ENCODE measurements at regions not wholly inside any gene's neighbourhood (a gene's known extent, or its start where the extent isn't known, plus 50 kb on each side); places are given as distances from the start of the nearest gene placed in this dataset.

- no peak for DNase-seq
Measured at GRCh38 chr5:67494186-67494855, 297.7 kb upstream of the CD180 start.

GRCh38 chr5:67493676-67494075, 297.1 kb upstream of the CD180 start:
- peak; percentile 15 for DNase-seq

- DNase-seq: no peak
Measured at GRCh38 chr5:67490543-67491321, 294.1 kb upstream of the CD180 start.

- no peak for DNase-seq
Measured at GRCh38 chr5:67488885-67489284, 292.3 kb upstream of the CD180 start.

- DNase-seq: no peak
Measured at GRCh38 chr5:67487862-67488261, 291.3 kb upstream of the CD180 start.

- DNase-seq: no peak
Measured at GRCh38 chr5:67483453-67484030, 286.9 kb upstream of the CD180 start.

GRCh38 chr5:67481362-67481761, 284.8 kb upstream of the CD180 start:
- no peak for DNase-seq

GRCh38 chr5:67478337-67478736, 281.7 kb upstream of the CD180 start:
- no peak for DNase-seq

GRCh38 chr5:67476995-67477394, 280.4 kb upstream of the CD180 start:
- no peak for DNase-seq

GRCh38 chr5:67476531-67476930, 279.9 kb upstream of the CD180 start:
- no peak for DNase-seq

- no peak for DNase-seq
Measured at GRCh38 chr5:67475489-67475888, 278.9 kb upstream of the CD180 start.

- DNase-seq: no peak
Measured at GRCh38 chr5:67474597-67475238, 278.1 kb upstream of the CD180 start.

- no peak for DNase-seq
Measured at GRCh38 chr5:67467110-67467509, 270.5 kb upstream of the CD180 start.

GRCh38 chr5:67465537-67466207, 269.1 kb upstream of the CD180 start:
- DNase-seq: no peak

- no peak for DNase-seq
Measured at GRCh38 chr5:67462147-67462546, 265.5 kb upstream of the CD180 start.

GRCh38 chr5:67459253-67459652, 262.7 kb upstream of the CD180 start:
- DNase-seq: no peak

GRCh38 chr5:67455970-67456369, 259.4 kb upstream of the CD180 start:
- DNase-seq: no peak

GRCh38 chr5:67454957-67455561, 258.5 kb upstream of the CD180 start:
- no peak for DNase-seq

- DNase-seq: no peak
Measured at GRCh38 chr5:67453111-67453905, 256.7 kb upstream of the CD180 start.

- no peak for DNase-seq
Measured at GRCh38 chr5:67451640-67452279, 255.2 kb upstream of the CD180 start.

GRCh38 chr5:67447732-67448131, 251.1 kb upstream of the CD180 start:
- no peak for DNase-seq

Measured in 8988T (cell line).